Stimulated activated CD4-positive, alpha-beta T cell treated with anti-CD3 and anti-CD28 coated beads, TNF-alpha, amount 100 ng/mL, for 48 hours (primary cell): ENCODE measurements at regions not wholly inside any gene's neighbourhood (a gene's known extent, or its start where the extent isn't known, plus 50 kb on each side); places are given as distances from the start of the nearest gene placed in this dataset.

Source experiments
- DNase-seq, 3 donors: peaks; one replicate each; pipeline ENCODE4 v3.0.0-alpha.2; 2020; ENCODE audit warnings: low read depth in 3 of 3

- DNase-seq = no peak
Observed at GRCh38 chr2:59440491-59440890, 1113.0 kb downstream of the BCL11A start.

DNA sequence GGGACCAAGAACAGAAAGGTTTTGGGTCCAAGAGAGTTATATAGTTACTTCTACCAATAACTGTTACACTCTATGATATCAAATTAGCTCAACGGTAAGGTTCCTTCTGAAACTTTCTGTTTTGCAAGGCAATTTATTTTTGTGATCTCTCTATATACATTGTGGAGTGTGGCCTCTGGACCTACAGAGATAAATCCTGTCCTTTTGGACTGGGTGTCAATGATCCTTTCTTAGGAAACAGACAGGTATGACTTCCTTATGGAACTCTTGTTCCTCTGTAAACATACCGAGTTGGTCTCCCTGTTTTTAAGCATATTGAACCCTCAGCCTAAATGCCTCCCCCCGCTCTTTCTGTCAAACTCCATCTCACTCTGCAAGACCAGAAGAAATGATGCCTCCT lies 1117.8 kb downstream of the BCL11A start:
- DNase-seq = no peak

GRCh38 chr2:59428940-59429339 lies 1124.5 kb downstream of the BCL11A start:
- no peak for DNase-seq

GRCh38 chr2:59427980-59428379 lies 1125.5 kb downstream of the BCL11A start:
- no peak for DNase-seq

DNA sequence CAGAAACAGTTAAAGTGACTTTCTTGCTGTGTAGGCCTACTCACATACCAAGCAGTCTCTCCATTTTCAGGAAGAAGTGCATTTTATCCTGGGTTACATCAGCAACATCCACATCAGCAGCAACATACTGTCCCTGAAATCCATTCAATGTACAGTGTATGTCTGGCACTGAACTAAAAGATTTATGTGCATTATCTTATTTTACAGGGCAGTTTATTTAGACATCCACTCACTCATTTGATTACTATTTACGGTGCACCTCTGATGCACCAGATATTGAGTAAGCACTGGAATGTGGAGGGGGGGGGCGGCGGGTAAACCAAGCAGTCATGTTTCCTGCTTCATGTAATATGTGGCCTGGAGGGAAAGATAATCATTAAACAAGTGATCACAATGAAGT lies 1128.2 kb downstream of the BCL11A start:
- DNase-seq = no peak

GRCh38 chr2:59413751-59414570 lies 1139.5 kb downstream of the BCL11A start:
- no peak for DNase-seq

GRCh38 chr2:59399126-59399525 lies 1154.3 kb downstream of the BCL11A start:
- DNase-seq = no peak

DNA sequence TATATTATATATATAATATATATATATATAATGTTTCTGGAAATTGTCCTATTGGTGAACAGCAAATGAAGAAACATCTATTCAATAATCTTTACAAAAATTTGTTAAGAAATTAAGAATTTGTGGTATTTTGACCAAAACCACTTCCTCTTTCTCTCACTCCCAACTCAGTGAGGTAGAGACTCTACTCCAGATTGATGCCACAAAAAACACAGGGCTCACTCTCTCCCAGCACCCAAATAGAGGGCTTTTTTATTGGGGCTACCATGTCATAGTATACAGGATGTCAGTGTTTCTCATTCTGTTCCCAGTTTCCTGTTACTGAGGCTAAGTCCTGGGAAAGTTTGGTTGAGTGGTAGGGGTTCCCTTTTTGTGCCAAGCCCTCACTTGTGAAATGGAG lies 1155.4 kb downstream of the BCL11A start:
- no peak for DNase-seq

DNA sequence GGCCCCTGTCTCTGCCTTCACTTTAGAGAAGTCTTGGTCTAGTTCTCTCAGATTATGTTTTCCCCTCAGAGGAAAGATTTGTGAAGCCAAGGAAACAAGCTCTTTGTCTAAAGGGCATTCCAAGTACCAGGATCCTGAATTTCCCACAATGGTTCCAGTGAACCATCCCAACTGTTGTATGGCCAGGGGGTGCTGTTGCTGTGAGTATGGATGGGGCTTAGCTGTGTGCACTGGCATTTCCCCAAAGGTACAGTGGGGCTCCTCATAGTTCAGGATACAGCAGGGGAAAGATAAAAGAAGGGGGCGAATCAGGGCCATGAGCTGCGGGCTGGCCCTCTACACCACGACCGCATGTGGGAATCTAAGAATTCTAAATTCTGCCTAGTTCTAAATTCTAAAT lies 1154.0 kb upstream of the FANCL start:
- DNase-seq = no peak

DNA sequence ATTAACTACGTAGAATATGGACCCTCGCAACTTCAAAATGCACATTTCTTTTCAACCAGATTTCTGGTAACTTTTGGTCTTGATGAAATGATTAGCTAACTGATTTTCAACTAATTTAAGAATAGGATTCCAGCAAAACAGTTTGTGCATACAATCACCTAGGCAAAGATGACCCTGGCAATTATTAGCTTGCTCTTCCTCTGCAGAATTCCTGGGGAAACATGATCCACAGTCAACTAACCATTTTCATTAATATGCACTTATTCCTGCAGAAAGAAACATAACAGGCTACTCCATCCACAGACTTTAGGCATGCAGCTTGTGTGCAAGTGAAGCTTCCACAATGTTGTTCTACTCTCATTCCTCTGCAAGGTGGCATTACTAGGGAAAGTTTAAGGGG lies 1150.8 kb upstream of the FANCL start:
- no peak for DNase-seq

DNA sequence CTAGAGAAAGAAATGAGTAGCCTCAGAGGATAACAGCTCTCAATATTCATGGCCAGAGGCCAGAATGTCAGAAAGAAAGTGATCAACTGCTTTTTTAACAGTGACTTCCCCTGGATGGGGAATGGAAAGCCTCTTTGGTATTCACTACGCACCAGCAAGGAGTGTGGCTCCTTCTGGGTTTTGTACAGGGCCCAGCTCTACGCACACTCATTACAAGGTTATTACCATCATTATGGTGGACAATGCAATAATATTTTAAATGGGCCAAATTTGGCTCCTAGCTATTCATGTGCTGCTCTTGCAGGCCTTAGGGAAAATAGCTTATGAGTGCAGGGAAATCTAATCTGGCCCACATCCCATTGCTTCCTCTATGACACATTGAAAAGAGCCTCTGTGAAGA lies 1149.5 kb upstream of the FANCL start:
- DNase-seq = no peak

DNA sequence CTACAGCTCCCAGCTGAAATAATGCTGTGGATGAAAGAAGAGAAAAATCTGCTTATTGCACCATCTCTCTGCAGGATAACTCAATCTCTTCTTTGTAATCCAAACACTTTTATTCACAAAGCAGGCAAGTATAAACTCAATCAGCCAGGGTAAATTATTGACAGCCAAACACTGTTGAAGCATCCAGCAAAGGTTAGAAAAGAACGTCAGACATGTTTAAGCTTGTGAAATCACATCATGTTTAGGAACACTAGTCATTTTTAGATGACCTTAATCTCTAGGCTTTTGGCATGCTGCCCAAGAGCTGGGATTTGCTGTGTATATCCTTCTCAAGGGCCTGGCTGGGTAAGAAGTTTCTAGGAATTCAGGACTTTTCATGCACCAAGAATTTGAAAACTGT lies 1148.1 kb upstream of the FANCL start:
- DNase-seq = no peak

DNA sequence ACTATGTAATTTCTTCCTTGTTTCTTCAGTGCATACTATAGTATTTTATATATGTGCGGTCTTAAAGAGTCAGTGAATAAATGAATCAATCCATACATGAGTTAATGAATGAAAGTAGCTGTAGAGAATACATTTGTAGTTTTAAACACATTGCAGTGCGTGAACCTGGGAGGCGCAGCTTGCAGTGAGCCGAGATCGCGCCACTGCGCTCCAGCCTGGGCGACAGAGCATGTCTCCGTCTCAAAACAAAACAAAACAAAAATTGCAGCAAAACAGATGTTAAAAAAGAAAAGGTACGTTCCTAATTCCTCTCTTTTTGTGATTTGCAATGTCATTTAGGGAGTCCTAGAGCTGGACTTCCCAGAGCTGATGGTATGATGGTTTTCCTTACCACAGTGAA lies 1144.8 kb upstream of the FANCL start:
- DNase-seq = no peak

- DNase-seq = no peak
Observed at GRCh38 chr2:59383473-59383872, 1142.3 kb upstream of the FANCL start.

GRCh38 chr2:59378127-59378526 lies 1137.0 kb upstream of the FANCL start:
- no peak for DNase-seq

DNA sequence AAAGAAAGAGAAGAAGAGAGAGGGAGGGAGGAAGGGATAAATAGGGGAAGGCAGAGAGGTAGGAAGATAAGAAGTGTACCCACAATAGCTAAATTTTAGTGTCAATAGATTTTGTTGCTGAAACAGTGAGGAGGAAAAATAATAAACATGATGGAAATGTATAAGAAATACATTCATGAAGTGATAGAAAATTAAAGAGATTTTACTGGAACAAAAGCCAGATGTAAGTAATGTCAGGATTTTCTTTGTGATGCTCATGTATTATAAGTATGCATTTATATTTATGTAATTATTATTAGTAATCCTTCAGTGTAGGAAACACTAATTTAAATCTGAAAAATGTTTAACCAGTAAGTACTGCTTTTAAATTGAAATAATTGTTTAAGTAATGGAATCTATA lies 1125.2 kb upstream of the FANCL start:
- DNase-seq = no peak

- no peak for DNase-seq
Observed at GRCh38 chr2:59354498-59354897, 1113.4 kb upstream of the FANCL start.

DNA sequence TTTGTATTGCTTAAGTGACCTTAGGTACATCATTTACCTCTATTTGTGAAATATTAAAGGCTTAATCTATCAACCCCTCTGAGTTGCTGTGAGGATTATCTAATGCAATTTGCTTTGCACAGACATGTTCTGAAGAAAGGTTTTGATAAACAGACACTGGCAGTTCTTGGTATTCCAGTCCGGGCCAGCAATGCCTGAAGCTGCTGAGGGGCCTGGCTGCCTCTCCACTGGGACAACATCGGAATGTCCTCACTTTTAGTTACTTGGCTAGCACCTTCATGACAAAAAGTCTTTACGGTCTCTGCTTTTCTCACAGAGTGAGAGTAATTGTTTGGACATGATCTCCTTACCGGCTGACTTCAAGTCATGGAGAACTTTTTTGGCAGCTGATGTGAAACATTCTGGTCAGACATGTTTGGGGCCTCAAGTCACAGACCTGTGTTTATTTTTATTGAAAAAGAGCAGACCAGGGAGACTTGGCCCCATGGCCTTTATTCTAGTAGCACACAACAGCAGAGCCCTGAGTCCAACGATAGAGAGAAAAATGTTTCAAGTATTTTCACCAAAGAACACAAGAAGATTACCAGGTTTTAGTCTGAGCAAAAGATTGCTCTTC lies 1112.3 kb upstream of the FANCL start:
- DNase-seq = no peak

- DNase-seq = no peak
Observed at GRCh38 chr2:59342166-59342565, 1101.0 kb upstream of the FANCL start.

DNA sequence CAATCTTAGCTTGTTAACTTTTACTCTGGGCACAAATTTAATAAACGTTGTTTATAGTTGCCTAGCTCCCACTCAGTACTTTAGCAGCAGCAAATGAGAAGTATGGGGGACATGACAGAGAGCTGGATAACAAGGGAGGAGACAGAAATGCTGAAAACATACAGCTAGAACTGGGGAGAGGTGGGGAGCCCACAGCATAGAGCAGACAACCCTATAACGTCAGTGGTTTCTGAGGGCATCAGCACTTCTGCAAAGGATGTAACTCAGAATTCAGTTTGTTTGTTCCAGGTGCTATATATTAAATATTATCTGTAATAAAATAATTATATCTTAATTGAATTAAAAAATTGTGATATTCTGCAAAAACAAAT lies 1098.7 kb upstream of the FANCL start:
- no peak for DNase-seq

GRCh38 chr2:59339121-59339836 lies 1098.2 kb upstream of the FANCL start:
- no peak for DNase-seq

DNA sequence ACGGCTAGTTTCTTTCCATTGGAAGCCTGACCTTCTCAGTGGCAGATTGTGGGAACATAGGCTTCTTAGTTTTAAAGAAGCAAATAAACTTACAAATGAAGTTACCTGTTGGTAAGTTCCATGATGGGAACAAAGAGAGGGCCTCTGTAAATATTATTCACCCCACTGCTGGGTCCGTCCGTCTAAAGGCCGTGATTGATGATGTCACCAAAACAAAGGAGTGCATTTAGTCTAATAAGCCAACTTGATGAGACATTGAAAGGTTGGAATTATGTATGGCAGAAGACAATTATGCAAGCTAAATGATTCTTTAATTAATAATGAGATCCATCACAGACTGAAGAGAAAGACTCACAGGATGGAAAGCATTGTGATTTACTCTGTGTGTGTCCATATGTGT lies 1091.9 kb upstream of the FANCL start:
- DNase-seq = no peak
